ENCODE measurements at regions not wholly inside any gene's neighbourhood (a gene's known extent, or its start where the extent isn't known, plus 50 kb on each side); places are given as distances from the start of the nearest gene placed in this dataset.

DNA sequence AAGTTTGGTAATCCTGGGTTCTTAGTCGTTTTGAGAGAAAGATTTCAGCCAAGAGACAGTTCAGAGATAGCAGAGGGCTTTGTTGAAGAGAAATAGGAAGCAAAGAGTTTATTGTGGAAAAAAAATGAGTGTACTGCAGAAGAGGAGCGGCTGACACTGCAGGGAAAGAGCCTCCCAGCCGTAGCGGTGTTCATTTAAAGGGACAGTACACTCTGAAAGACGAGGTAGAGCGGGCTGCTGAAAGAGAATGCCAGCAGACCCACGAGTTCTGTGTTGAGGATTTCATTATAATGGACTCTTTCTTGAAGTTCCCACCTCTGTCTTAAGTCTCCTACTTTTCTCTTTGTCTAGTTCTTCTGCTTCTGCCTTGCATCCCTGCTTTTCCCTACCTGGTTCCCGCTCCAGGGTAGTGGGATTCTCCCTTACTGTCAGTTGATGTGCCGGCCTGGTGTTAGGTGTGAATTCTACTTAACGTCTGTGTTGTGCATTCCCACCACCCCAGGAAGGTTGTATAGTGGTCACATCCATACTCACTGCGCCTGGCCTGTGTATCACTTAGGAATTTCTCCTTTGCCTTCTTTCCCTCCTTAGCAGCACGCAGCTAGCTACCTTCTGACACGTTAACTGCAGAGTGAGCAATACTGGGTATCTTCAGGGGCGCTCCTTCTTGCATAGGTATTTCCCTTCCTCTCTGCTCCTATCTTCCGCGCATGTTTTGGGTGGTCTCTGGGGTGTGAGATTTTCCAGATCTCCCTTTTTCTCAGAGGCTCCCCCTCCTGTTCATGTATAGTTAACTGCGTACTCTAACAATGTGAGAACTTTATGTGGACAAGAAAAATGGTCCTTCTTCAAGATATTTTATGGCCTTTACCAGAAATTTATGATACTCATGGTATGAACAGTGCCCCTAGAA, 164.5 kb downstream of the PTH2R start:
- Histone ChIP-seq H2AK5ac (ENCODE audit: low read depth, low read length) (no peak overlapping the region), H3K14ac (ENCODE audit: insufficient read length) (no peak overlapping the region), H2AFZ (ENCODE audit: low read length) (peak overlapping the region; percentile 74), H4K91ac (replicated peaks; ENCODE audit: insufficient read length, low read length) (no peak overlapping the region), H4K8ac (ENCODE audit: extremely low read depth, insufficient read depth, low read length) (no peak overlapping the region), H2BK5ac (ENCODE audit: low read depth, low read length) (no peak overlapping the region), H3K9me3 (ENCODE audit: insufficient read depth in 2 of 2, low read depth in 1 of 2, low read length in 1 of 2) (no peaks in the 10 kb centered on the region), H4K5ac (ENCODE audit: insufficient read length, low read depth, low read length) (no peak overlapping the region), H3K27me3 (replicated peaks in 1 of 4; ENCODE audit: control insufficient read depth in 3 of 4, extremely low read depth in 1 of 4, insufficient read depth in 3 of 4, low read length in 3 of 4) (no peaks in the 10 kb centered on the region), H3K79me1 (ENCODE audit: low read depth, low read length) (no peaks in the 10 kb centered on the region), H4K20me1 (replicated peaks in 1 of 2; ENCODE audit: control insufficient read depth in 1 of 2, insufficient read depth in 2 of 2, low read length in 2 of 2) (no peaks in the 10 kb centered on the region), H2BK20ac (ENCODE audit: low read length) (no peak overlapping the region), H2BK15ac (ENCODE audit: low read length) (no peak overlapping the region), H2BK12ac (ENCODE audit: low read depth, low read length) (no peak overlapping the region), H3K4me1 (replicated peaks in 1 of 4; ENCODE audit: control insufficient read depth in 3 of 4, insufficient read depth in 4 of 4, low read length in 3 of 4) (peaks cover 0 to 3% (median 1%) of the 10 kb centered on the region in 4 experiments; a peak in 2 of 7 replicates), H3K9ac (replicated peaks in 1 of 4; ENCODE audit: extremely low read depth in 1 of 4, low read depth in 3 of 4, low read length in 3 of 4) (no peak overlapping the region), H3K27ac (ENCODE audit: low read depth, low read length) (no peak overlapping the region), H3K56ac (replicated peaks; ENCODE audit: insufficient read length, low read depth, low read length) (no peak overlapping the region), H3K79me2 (ENCODE audit: control insufficient read depth in 1 of 2, insufficient read depth in 2 of 2, low read length in 2 of 2) (no peaks in the 10 kb centered on the region), H3K18ac (ENCODE audit: extremely low read depth, low read length) (peak overlapping the region; percentile 40; the same call in 1 of the 2 replicates), H3K4me3 (ENCODE audit: extremely low read depth in 1 of 4, insufficient read depth in 2 of 4, low read depth in 3 of 4, low read length in 4 of 4) (no peak overlapping the region), H3K23me2 (ENCODE audit: low read depth, low read length) (no peaks in the 10 kb centered on the region), H3K4ac (replicated peaks; ENCODE audit: insufficient read length, low read depth, low read length) (no peak overlapping the region), H3K4me2 (ENCODE audit: insufficient read depth in 1 of 2, low read depth in 2 of 2, low read length in 2 of 2) (peak overlapping the region in 1 of 2 experiments; percentile 19; a peak in 1 of 4 replicates), H2BK120ac (replicated peaks; ENCODE audit: low read depth, low read length) (no peak overlapping the region), H3K36me3 (ENCODE audit: control insufficient read depth in 2 of 4, insufficient read depth in 4 of 4, low read length in 3 of 4) (no peaks in the 10 kb centered on the region), H3K23ac (ENCODE audit: insufficient read length) (no peak overlapping the region)
- POLR2A ChIA-PET (ENCODE audit: partially characterized antibody) = no interaction called here
- FAIRE-seq = no peak
- DNase-seq (ENCODE audit: low read depth in 1 of 2, low spot score in 2 of 2) = no peak
- CTCF ChIA-PET (ENCODE audit: partially characterized antibody) = interaction anchor here (0.7 to 1.9 kb wide), 8 partner anchors 13 to 760 kb away, joined by 3 to 5 read pairs (median 4); no protein-coding TSS in a partner anchor
- 64% methylated on average over 17 of the region's 17 CpGs; no CpG with 5 or more reads in 1 of the 2 experiments for WGBS, 2 experiments (ENCODE audit: extremely low coverage in 1 of 2, insufficient coverage in 1 of 2, insufficient read length in 1 of 2, insufficient replicate concordance in 2 of 2, low coverage in 1 of 2, low lambda C conversion rate in 2 of 2, missing lambda C conversion rate in 1 of 2)
- peak; percentile 13 to 33; a peak in 3 of 4 replicates for TF ChIP-seq RAD21 (IDR thresholded peaks at IDR 0.05 in 1 of 2, conservative IDR thresholded peaks at IDR 0.05 in 1 of 2; ENCODE audit: low read depth in 2 of 2, low read length in 2 of 2)
- TF ChIP-seq, protein P1, sequence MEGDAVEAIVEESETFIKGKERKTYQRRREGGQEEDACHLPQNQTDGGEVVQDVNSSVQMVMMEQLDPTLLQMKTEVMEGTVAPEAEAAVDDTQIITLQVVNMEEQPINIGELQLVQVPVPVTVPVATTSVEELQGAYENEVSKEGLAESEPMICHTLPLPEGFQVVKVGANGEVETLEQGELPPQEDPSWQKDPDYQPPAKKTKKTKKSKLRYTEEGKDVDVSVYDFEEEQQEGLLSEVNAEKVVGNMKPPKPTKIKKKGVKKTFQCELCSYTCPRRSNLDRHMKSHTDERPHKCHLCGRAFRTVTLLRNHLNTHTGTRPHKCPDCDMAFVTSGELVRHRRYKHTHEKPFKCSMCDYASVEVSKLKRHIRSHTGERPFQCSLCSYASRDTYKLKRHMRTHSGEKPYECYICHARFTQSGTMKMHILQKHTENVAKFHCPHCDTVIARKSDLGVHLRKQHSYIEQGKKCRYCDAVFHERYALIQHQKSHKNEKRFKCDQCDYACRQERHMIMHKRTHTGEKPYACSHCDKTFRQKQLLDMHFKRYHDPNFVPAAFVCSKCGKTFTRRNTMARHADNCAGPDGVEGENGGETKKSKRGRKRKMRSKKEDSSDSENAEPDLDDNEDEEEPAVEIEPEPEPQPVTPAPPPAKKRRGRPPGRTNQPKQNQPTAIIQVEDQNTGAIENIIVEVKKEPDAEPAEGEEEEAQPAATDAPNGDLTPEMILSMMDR (IDR thresholded peaks at IDR 0.05; ENCODE audit: control extremely low read depth in 1 of 3, insufficient read depth in 1 of 3, low read depth in 1 of 3, low read length in 3 of 3) = peak in 2 of 3 experiments; percentile 1 to 31; a peak in 2 of 4 replicates
- TF ChIP-seq, protein P2, sequence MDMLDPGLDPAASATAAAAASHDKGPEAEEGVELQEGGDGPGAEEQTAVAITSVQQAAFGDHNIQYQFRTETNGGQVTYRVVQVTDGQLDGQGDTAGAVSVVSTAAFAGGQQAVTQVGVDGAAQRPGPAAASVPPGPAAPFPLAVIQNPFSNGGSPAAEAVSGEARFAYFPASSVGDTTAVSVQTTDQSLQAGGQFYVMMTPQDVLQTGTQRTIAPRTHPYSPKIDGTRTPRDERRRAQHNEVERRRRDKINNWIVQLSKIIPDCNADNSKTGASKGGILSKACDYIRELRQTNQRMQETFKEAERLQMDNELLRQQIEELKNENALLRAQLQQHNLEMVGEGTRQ (IDR thresholded peaks at IDR 0.05; ENCODE audit: low read length) = no peak
- no peak for TF ChIP-seq EZH2 (IDR thresholded peaks at IDR 0.05; ENCODE audit: low read depth, low read length, severe bottlenecking)
- TF ChIP-seq EP300 (IDR thresholded peaks at IDR 0.05; ENCODE audit: borderline replicate concordance in 1 of 2, low read depth in 2 of 2, low read length in 2 of 2) = no peak
